LNCAP (cell line): ENCODE measurements at regions not wholly inside any gene's neighbourhood (a gene's known extent, or its start where the extent isn't known, plus 50 kb on each side); places are given as distances from the start of the nearest gene placed in this dataset.

Experiments
- CTCF ChIP-seq: fragments of 450-650 bp; IDR thresholded peaks from 2 replicates; pipeline ENCODE4 v1.5.1; 2017; ENCODE audit warnings: mild to moderate bottlenecking

- TF ChIP-seq CTCF: no peak
Observed at GRCh38 chr4:3360777-3361176, 68.0 kb downstream of the RGS12 start.

GRCh38 chr4:3361406-3361805 is 68.6 kb downstream of the RGS12 start:
- TF ChIP-seq CTCF: no peak

GRCh38 chr4:3361896-3362295 is 69.1 kb downstream of the RGS12 start:
- TF ChIP-seq CTCF: no peak

GRCh38 chr4:3362431-3363287 is 69.8 kb downstream of the RGS12 start:
- no peak for TF ChIP-seq CTCF

- no peak for TF ChIP-seq CTCF
Observed at GRCh38 chr4:3363411-3364141, 70.8 kb downstream of the RGS12 start.

GRCh38 chr4:3364199-3364598 is 71.4 kb downstream of the RGS12 start:
- no peak for TF ChIP-seq CTCF

- no peak for TF ChIP-seq CTCF
Observed at GRCh38 chr4:3364634-3365314, 72.0 kb downstream of the RGS12 start.
